Naive thymus-derived CD8-positive, alpha-beta T cell (primary cell): ENCODE measurements at regions not wholly inside any gene's neighbourhood (a gene's known extent, or its start where the extent isn't known, plus 50 kb on each side); places are given as distances from the start of the nearest gene placed in this dataset.

Experiments
- ATAC-seq, 2 donors: fragments of 150-1000 bp; cut with Tn5 transposase in 1 of 2; sonication (Bioruptor Pico), chemical (Tn5 transposase) in 1 of 2; 1 replicate in 1 of 2; 2 replicates in 1 of 2; pipeline ENCODE4 v1.10.0; 2021; ENCODE audit warnings: mild to moderate bottlenecking in 2 of 2, moderate library complexity in 2 of 2
- POLR2A ChIA-PET: fragments of 350-600 bp; sonication (Branson Sonifier 250); formaldehyde crosslinking; loops from one replicate; lab custom pipeline; 2021; ENCODE audit warnings: antibody characterized with exemption; lab: Charles Lee
- DNase-seq, 10 donors: peaks; one replicate each; pipeline versions ENCODE4 v3.0.0 to v3.0.0-alpha.2; 2020 to 2022
- H3K27ac Mint-ChIP-seq, 10 donors: one replicate each; pipeline ENCODE4 v1.8.0; 2020 to 2022; ENCODE audit warnings: mild to moderate bottlenecking in 10 of 10, mixed read lengths in 10 of 10, moderate library complexity in 4 of 10, inconsistent platforms in 1 of 10
- H3K27me3 Mint-ChIP-seq, 5 donors: one replicate each; pipeline ENCODE4 v1.8.0; 2021 to 2022; ENCODE audit warnings: mixed read lengths in 5 of 5
- H3K36me3 Mint-ChIP-seq, 3 donors: one replicate each; pipeline ENCODE4 v1.8.0; 2020 to 2022; ENCODE audit warnings: mixed read lengths in 3 of 3, mild to moderate bottlenecking in 2 of 3, inconsistent platforms in 1 of 3
- H3K4me1 Mint-ChIP-seq, 4 donors: one replicate each; pipeline ENCODE4 v1.8.0; 2021 to 2022; ENCODE audit warnings: mixed read lengths in 4 of 4
- H3K4me3 Mint-ChIP-seq, 10 donors: one replicate each; pipeline ENCODE4 v1.8.0; 2020 to 2022; ENCODE audit warnings: mild to moderate bottlenecking in 10 of 10, mixed read lengths in 10 of 10, moderate library complexity in 6 of 10, inconsistent platforms in 1 of 10
- H3K9me3 Mint-ChIP-seq, 9 donors: one replicate each; pipeline ENCODE4 v1.8.0; 2020 to 2022; ENCODE audit warnings: mixed read lengths in 9 of 9, mild to moderate bottlenecking in 3 of 9, inconsistent platforms in 1 of 9, moderate library complexity in 1 of 9

DNA sequence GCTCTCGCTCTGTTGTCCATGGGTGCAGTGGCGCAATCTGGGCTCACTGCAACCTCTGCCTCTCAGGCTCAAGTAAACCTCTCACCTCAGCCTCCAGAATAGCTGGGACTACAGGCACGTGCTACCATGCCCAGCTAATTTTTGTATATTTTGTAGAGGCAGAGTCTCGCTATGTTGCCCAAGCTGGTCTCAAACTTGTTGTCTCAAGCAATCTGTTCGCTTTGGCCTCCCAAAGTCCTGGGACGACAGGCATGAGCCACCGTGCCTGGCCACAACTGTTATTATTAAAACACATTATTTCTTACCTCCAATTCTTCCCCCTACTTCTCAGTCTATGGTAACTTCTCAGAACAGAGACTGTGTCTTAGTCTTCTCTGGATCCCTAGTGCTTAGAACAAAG lies 143.3 kb downstream of the DICER1 start:
- Mint-ChIP-seq H3K9me3 (no peaks in the 10 kb centered on the region), H3K4me3 (no peak overlapping the region), H3K36me3 (no peaks in the 10 kb centered on the region), H3K4me1 (no peaks in the 10 kb centered on the region), H3K27ac (no peak overlapping the region), H3K27me3 (peaks cover 4 to 25% (median 14%) of the 10 kb centered on the region in 5 donors)
- POLR2A ChIA-PET, result no interaction called here
- DNase-seq, result no peak
- ATAC-seq, result no peak

DNA sequence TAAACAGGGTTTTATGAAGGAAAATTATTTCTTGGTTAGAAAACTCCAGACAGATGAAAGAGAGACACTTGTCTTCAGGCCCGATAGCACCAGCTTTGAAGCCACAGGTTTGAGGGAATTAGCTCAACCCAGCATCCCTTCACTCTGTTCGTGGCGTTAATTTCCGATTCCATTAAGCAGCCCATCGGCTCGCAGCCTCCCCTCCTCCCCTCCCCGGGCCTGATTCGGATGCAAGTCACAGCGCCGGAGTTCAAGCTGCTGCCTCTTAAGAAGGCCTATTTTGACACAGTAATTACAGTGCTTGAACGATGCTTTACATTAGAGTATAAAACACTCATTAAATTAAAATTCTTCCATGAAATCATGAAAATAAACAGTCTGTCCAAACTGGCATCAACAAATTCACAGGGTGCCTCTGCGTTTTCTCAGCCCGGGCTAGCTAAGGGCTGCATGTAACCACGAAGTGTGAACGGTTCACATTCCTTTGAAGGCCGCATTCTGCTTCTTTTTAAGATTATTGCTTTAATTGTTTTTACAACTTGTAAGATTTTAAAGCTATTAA lies 145.8 kb downstream of the DICER1 start:
- POLR2A ChIA-PET, result no interaction called here
- no peak for DNase-seq
- Mint-ChIP-seq H3K36me3 (peaks cover 0 to 2% (median 0%) of the 10 kb centered on the region in 3 donors), H3K9me3 (no peaks in the 10 kb centered on the region), H3K4me3 (no peak overlapping the region), H3K27me3 (peaks cover 7 to 45% (median 25%) of the 10 kb centered on the region in 5 donors), H3K4me1 (no peaks in the 10 kb centered on the region), H3K27ac (no peak overlapping the region)
- ATAC-seq, result no peak

DNA sequence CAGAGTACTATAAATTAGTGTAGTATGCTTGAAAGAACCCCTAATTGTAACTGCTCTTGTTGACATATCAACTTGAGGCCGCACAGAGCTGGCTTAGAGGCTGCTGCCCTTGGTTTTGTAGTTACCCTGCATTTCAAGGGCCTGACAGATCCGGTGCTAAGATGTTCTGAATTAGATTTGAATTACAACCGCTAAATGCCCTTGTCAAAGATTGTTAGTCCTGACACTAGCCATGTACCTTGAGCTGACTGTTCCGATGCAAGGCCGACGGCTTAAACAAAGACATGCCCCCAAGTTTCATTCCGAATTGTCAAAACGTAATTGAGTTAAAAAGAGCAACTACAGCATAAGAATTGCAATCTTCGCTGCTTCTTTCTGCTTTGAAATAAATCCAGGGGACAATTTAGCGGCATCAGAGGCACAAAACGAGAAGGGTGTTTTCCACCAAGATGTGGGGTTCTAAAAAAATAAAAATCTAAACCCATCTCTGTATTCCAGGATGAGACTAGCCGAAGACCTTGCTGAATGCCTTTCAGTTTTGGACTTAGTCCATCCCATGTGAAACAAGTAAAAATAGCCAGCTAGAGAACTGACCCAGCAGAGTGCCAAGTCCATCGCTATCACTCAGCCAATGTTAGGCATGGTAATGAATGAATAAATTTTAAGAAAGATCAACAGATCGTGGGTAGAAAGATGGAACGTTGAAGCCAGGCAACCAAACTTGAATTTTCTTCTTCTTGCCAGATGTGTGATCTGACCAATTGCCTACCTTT lies 148.7 kb downstream of the DICER1 start:
- Mint-ChIP-seq H3K27ac (no peak overlapping the region), H3K27me3 (peaks cover 7 to 55% (median 30%) of the 10 kb centered on the region in 5 donors), H3K36me3 (peaks cover 0 to 2% (median 0%) of the 10 kb centered on the region in 3 donors), H3K4me1 (no peaks in the 10 kb centered on the region), H3K4me3 (no peak overlapping the region), H3K9me3 (no peaks in the 10 kb centered on the region)
- ATAC-seq, result no peak
- no peak for DNase-seq
- POLR2A ChIA-PET, result no interaction called here

DNA sequence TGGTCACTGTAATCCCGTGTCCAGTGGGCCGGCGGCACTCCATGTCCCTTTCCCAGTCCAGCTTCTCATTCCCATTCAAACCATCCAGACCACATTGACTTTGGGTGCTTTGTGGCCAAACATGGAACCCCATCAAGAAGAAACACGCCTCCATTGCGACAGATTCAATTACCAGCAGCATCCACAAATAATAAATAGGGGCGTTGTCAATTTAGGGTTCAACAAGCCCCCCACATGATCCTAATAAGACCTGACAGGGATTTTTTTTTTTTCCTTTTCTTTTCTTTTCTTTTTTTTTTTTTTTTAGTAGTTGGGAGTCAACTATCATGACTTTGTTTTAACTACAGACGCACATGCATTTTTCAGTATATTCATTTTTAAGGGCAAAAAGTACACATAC lies 149.4 kb downstream of the DICER1 start:
- H3K27ac Mint-ChIP-seq, result no peak overlapping the region
- H3K36me3 Mint-ChIP-seq, result peaks cover 0 to 2% (median 0%) of the 10 kb centered on the region in 3 donors
- ATAC-seq (no peak), DNase-seq (no peak)
- no peaks in the 10 kb centered on the region for H3K9me3 Mint-ChIP-seq
- no peak overlapping the region for H3K4me3 Mint-ChIP-seq
- POLR2A ChIA-PET, result no interaction called here
- H3K27me3 Mint-ChIP-seq, result peaks cover 3 to 48% (median 26%) of the 10 kb centered on the region in 5 donors
- no peaks in the 10 kb centered on the region for H3K4me1 Mint-ChIP-seq

DNA sequence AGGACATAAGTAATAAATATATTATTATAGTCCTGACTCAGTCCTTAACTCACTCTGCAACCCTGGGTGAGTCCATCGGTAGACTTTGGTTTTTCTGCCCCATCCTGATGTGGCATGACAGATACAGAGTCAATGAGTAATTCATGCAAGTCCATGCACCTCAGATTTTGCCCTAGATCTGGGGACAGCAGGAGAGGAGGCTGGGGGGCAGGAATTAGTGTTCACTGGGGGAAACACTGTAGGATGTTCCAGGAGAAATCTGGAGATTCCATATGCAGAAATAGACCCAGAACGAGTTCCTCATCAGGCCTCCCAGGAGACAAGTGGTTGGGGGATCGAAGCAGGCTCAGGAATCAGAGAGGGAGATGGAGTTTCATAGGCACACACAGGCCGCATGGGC lies 150.8 kb downstream of the DICER1 start:
- peaks cover 0 to 2% (median 0%) of the 10 kb centered on the region in 3 donors for H3K36me3 Mint-ChIP-seq
- POLR2A ChIA-PET, result no interaction called here
- no peak overlapping the region for H3K4me3 Mint-ChIP-seq
- peaks cover 3 to 43% (median 23%) of the 10 kb centered on the region in 5 donors for H3K27me3 Mint-ChIP-seq
- no peaks in the 10 kb centered on the region for H3K4me1 Mint-ChIP-seq
- ATAC-seq (no peak), DNase-seq (no peak)
- H3K9me3 Mint-ChIP-seq, result no peaks in the 10 kb centered on the region
- no peak overlapping the region for H3K27ac Mint-ChIP-seq

DNA sequence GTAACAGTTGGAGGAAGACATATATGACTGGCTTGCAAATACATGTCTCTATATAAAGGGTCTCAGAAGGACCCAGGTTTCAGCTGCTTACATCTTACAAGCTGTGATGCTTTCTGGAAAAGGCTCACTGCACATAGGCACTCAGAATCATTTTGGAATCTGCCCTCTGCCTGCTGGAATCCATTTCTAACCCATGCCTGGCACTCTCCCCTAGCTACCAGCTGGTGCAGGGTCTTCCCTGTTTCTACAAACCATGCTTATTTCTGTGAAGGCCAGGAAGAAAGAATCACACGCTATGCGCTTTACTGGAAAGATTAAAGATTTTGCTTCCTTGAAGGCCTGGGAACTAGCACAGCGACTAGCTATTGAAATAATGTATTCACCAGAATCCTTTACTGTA lies 151.3 kb downstream of the DICER1 start:
- no peaks in the 10 kb centered on the region for H3K4me1 Mint-ChIP-seq
- H3K36me3 Mint-ChIP-seq, result peaks cover 0 to 2% (median 0%) of the 10 kb centered on the region in 3 donors
- H3K27ac Mint-ChIP-seq, result no peak overlapping the region
- H3K4me3 Mint-ChIP-seq, result no peak overlapping the region
- ATAC-seq (no peak), DNase-seq (no peak)
- H3K9me3 Mint-ChIP-seq, result no peaks in the 10 kb centered on the region
- POLR2A ChIA-PET, result no interaction called here
- peaks cover 4 to 47% (median 25%) of the 10 kb centered on the region in 5 donors for H3K27me3 Mint-ChIP-seq

DNA sequence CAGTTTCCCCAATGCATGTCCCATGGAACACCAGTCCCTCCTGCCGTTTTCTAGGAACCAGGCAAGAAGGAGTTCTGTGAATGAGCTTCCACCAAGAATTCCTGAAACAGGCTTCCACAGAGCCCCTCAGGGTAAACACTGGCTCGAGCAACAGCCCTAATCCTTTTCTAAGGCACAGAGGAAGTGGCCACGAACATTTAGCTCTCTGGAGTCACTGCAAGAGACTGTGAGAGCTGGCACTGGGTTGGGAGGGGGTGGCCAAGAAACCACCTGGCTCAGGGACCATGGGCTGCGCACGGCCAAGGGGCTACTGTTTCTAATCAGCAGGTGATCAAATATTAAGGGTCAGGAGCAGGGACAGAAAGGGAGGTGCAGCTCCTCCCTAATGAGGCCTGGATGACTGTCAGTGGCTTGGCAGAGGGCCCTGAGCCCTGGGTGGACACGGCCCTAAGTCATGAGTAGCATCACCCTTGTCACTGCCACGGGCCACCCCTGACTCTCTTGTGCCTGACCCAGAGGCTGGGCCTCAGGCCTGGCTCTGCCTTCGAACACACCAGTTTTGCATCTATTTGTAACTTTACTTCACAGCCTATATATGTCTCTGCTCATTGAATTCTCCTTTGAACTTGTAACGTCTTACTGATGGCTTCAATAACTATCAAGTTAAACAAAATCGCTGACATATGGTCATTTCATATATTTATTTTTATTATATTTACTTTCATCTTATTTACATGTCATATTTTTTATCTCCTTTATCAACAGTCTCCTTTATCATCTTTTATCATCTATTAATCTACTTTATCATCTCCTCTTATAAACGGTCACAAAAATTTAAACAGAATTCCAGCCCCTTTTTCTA lies 154.0 kb downstream of the DICER1 start:
- Mint-ChIP-seq H3K4me1 (no peaks in the 10 kb centered on the region), H3K27me3 (peaks cover 4 to 57% (median 17%) of the 10 kb centered on the region in 5 donors), H3K27ac (no peak overlapping the region), H3K36me3 (peaks cover 0 to 2% (median 0%) of the 10 kb centered on the region in 3 donors), H3K9me3 (peaks cover 0 to 2% (median 0%) of the 10 kb centered on the region in 9 donors), H3K4me3 (no peak overlapping the region)
- POLR2A ChIA-PET, result no interaction called here
- no peak for DNase-seq
- no peak for ATAC-seq

DNA sequence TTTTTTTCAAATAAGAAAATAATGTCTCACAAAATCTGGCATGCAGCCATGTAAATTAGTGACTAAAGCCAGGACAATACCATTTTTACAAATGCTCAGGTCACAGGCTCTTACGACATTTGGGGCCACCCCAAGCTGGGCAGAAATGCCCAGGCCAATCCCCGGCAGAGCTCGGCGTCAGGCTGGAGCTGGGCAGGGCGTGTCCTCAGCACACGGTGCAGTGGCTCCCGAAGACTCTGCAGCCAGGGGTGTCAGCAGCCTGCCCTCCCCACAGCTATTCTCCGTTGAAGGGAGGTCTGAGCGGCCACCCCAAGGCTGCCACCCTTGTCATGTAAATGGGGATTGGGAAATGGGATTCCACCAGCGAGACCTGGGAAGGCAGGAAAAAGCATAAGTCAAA lies 158.6 kb downstream of the DICER1 start:
- Mint-ChIP-seq H3K27ac (no peak overlapping the region), H3K27me3 (peaks cover 9 to 62% (median 26%) of the 10 kb centered on the region in 5 donors), H3K36me3 (no peaks in the 10 kb centered on the region), H3K4me1 (no peaks in the 10 kb centered on the region), H3K9me3 (peaks cover 0 to 2% (median 0%) of the 10 kb centered on the region in 9 donors), H3K4me3 (no peak overlapping the region)
- no peak for ATAC-seq
- POLR2A ChIA-PET, result no interaction called here
- no peak for DNase-seq

DNA sequence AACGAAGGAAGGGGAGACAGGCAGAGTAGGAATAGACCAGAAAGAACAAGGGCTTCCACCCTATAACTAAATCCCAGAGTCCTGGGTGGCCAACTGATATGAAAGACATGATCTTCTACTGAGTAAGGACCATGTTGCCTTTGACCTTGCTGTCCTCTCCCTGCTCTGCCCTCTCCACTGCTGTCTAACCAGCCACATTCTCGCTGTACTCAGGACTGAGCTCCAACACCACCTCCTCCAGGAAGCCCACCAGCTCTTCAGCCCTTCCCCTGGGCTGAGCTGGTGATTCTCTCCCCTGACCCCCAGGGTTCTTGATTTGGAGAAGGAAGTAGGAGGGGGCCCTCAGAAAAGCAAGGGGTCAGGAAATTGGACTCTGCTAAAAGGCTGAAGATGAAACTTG lies 159.2 kb downstream of the DICER1 start:
- POLR2A ChIA-PET, result no interaction called here
- Mint-ChIP-seq H3K27me3 (peaks cover 9 to 62% (median 26%) of the 10 kb centered on the region in 5 donors), H3K9me3 (peaks cover 0 to 2% (median 0%) of the 10 kb centered on the region in 9 donors), H3K4me1 (no peaks in the 10 kb centered on the region), H3K4me3 (no peak overlapping the region), H3K36me3 (no peaks in the 10 kb centered on the region), H3K27ac (peak overlapping the region in 1 of 10 donors; percentile 49)
- ATAC-seq (no peak), DNase-seq (no peak)

DNA sequence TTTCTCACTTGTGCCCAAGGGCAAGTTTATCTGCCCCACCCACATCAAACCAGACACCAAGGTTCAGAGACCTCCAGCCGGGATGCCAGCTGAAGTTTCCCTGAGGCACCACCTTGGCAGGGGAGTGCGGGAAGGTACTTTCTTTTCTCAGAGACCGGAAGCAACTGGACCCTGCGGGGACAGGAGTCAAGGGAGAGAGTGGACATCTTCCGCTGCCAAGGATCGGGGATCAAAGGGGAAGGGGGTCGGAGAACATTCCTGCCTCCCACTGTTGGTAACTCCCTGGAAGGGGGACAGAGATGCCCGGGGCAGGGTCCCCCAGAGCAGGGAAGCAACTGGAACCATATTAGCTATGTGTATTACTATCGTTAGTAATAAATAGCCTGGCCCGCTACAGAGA lies 161.8 kb downstream of the DICER1 start:
- ATAC-seq, result no peak
- peaks cover 0 to 2% (median 0%) of the 10 kb centered on the region in 9 donors for H3K9me3 Mint-ChIP-seq
- no peaks in the 10 kb centered on the region for H3K36me3 Mint-ChIP-seq
- H3K4me1 Mint-ChIP-seq, result no peaks in the 10 kb centered on the region
- no peak for DNase-seq
- no peak overlapping the region for H3K4me3 Mint-ChIP-seq
- no peak overlapping the region for H3K27ac Mint-ChIP-seq
- peaks cover 11 to 67% (median 34%) of the 10 kb centered on the region in 5 donors for H3K27me3 Mint-ChIP-seq
- POLR2A ChIA-PET, result no interaction called here

DNA sequence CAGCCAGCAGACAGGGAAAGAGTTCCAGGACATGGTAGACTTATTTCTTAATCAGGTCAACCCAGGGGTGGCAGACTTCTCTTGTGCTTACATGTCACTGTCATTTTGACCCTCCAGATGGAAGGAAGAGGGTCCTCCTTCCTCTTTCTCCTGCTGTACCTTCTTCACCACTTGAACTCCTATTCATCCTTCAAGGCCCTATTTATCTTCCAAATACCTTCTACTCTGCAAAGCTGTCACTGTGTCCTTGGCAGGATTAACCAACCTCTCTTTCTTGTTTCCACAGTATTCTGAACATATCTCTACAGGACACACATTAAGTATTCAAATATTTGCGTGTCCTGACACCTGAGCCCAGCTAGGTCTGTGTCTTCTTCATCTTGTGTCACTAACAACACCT lies 163.1 kb downstream of the DICER1 start:
- Mint-ChIP-seq H3K4me1 (no peaks in the 10 kb centered on the region), H3K36me3 (no peaks in the 10 kb centered on the region), H3K9me3 (peaks cover 0 to 6% (median 0%) of the 10 kb centered on the region in 9 donors), H3K27me3 (peaks cover 14 to 68% (median 41%) of the 10 kb centered on the region in 5 donors), H3K4me3 (no peak overlapping the region), H3K27ac (no peak overlapping the region)
- ATAC-seq, result no peak
- no peak for DNase-seq
- POLR2A ChIA-PET, result no interaction called here

DNA sequence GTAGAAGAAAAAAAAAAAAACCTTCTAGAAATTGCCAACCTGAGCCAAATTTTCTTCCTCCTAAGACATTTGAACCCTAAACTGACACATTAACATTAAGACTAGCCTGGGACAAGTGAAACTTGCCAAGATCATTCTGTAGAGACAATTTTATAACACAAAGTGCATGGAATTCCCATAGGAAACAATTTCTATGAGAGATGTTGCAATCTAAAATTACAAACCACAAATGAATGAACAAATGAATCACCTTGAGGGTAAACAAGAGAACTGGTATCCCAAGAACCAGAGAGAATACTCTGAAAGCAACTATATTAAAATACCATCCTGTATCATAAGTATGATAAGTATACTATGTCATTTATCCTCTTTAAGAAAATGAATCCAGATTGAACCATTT lies 165.3 kb downstream of the DICER1 start:
- ATAC-seq, result no peak
- no peak for DNase-seq
- no peak overlapping the region for H3K27ac Mint-ChIP-seq
- POLR2A ChIA-PET, result no interaction called here
- peaks cover 0 to 21% (median 7%) of the 10 kb centered on the region in 9 donors for H3K9me3 Mint-ChIP-seq
- peaks cover 14 to 51% (median 27%) of the 10 kb centered on the region in 5 donors for H3K27me3 Mint-ChIP-seq
- H3K4me3 Mint-ChIP-seq, result no peak overlapping the region
- peaks cover 0 to 7% (median 0%) of the 10 kb centered on the region in 3 donors for H3K36me3 Mint-ChIP-seq
- no peaks in the 10 kb centered on the region for H3K4me1 Mint-ChIP-seq

DNA sequence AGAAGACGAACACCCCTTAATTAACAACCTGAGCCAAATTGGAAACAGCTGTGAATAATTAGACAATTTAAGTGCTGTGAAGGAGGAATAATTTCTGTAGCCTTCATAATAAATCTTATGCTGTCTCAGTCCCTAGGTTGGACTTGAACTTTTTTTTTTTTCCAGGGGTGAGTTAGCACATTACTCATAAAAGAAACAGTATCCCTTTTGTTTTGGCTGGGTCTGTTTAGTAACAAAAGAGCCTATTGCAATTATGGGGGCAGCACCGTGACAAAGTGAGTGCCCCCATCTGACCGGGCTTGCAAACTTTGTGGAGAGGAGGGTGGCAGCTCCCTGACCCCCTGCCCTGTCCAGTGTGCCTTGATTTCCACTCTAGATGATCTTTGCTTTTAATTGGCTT lies 167.4 kb downstream of the DICER1 start:
- ATAC-seq (no peak), DNase-seq (no peak)
- no peak overlapping the region for H3K4me3 Mint-ChIP-seq
- POLR2A ChIA-PET, result no interaction called here
- H3K27me3 Mint-ChIP-seq, result peaks cover 12 to 36% (median 17%) of the 10 kb centered on the region in 5 donors
- H3K4me1 Mint-ChIP-seq, result no peaks in the 10 kb centered on the region
- H3K9me3 Mint-ChIP-seq, result peaks cover 0 to 32% (median 15%) of the 10 kb centered on the region in 9 donors
- H3K27ac Mint-ChIP-seq, result no peak overlapping the region
- peaks cover 0 to 8% (median 0%) of the 10 kb centered on the region in 3 donors for H3K36me3 Mint-ChIP-seq
